Pons (tissue), 1 donor: ENCODE measurements at regions not wholly inside any gene's neighbourhood (a gene's known extent, or its start where the extent isn't known, plus 50 kb on each side); places are given as distances from the start of the nearest gene placed in this dataset.
"Not testable (repeated sequence)": the region's sequence is repeated elsewhere in the genome, so short reads cannot be mapped to it uniquely, and the experiment has no call there.

Experiments
- DNase-seq: peaks from one replicate; pipeline ENCODE4 v3.0.0-alpha.2; 2016; ENCODE audit warnings: low spot score

- no peak for DNase-seq
These were observed 62.4 kb downstream of the CLDN17 start for GRCh38 chr21:30104241-30104640.

GRCh38 chr21:30102871-30103270, 63.7 kb downstream of the CLDN17 start:
- peak; percentile 54 for DNase-seq

GRCh38 chr21:30101967-30102366, 64.6 kb downstream of the CLDN17 start:
- DNase-seq, result no peak

GRCh38 chr21:30097791-30098190, 68.8 kb downstream of the CLDN17 start:
- DNase-seq, result no peak

- no peak for DNase-seq
These were observed 83.2 kb downstream of the CLDN17 start for GRCh38 chr21:30083225-30083945.

GRCh38 chr21:30081506-30081905, 85.1 kb downstream of the CLDN17 start:
- DNase-seq, result no peak

- peak; percentile 31 for DNase-seq
These were observed 94.1 kb downstream of the CLDN17 start for GRCh38 chr21:30072496-30072895.

GRCh38 chr21:30058928-30059327, 107.7 kb downstream of the CLDN17 start:
- DNase-seq, result no peak

- no peak for DNase-seq
These were observed 109.5 kb downstream of the CLDN17 start for GRCh38 chr21:30057108-30057507.

- no peak for DNase-seq
These were observed 108.8 kb upstream of the GRIK1 start for GRCh38 chr21:30048570-30048969.

- peak; percentile 19 for DNase-seq
These were observed 104.8 kb upstream of the GRIK1 start for GRCh38 chr21:30044447-30045064.

GRCh38 chr21:30042443-30042842, 102.6 kb upstream of the GRIK1 start:
- DNase-seq, result no peak

- DNase-seq, result no peak
These were observed 93.6 kb upstream of the GRIK1 start for GRCh38 chr21:30033441-30033840.

GRCh38 chr21:30030416-30030815, 90.6 kb upstream of the GRIK1 start:
- no peak for DNase-seq

- DNase-seq, result no peak
These were observed 88.7 kb upstream of the GRIK1 start for GRCh38 chr21:30028537-30028936.

- DNase-seq, result no peak
These were observed 88.2 kb upstream of the GRIK1 start for GRCh38 chr21:30027986-30028385.

- DNase-seq, result not testable (repeated sequence)
These were observed 83.3 kb upstream of the GRIK1 start for GRCh38 chr21:30023056-30023455.

- peak; percentile 1 for DNase-seq
These were observed 75.1 kb upstream of the GRIK1 start for GRCh38 chr21:30014886-30015285.

GRCh38 chr21:29991624-29992023, 51.8 kb upstream of the GRIK1 start:
- DNase-seq, result no peak

- no peak for DNase-seq
These were observed 49.9 kb upstream of the GRIK1 start for GRCh38 chr21:29989634-29990234.
